ENCODE measurements at regions not wholly inside any gene's neighbourhood (a gene's known extent, or its start where the extent isn't known, plus 50 kb on each side); places are given as distances from the start of the nearest gene placed in this dataset.

- Histone ChIP-seq H3K9me3 (no peaks in the 10 kb centered on the region), H3K79me2 (ENCODE audit: insufficient read depth) (no peaks in the 10 kb centered on the region), H3F3A (replicated peaks; ENCODE audit: insufficient read depth) (no peaks in the 10 kb centered on the region), H3K9me2 (no peaks in the 10 kb centered on the region), H3K4me3 (ENCODE audit: low read depth in 2 of 2, low read length in 1 of 2) (no peak overlapping the region), H3K27me3 (ENCODE audit: insufficient read depth) (no peaks in the 10 kb centered on the region), H4K20me1 (ENCODE audit: insufficient read depth) (no peaks in the 10 kb centered on the region), H3K4me2 (no peak overlapping the region), H2AFZ (ENCODE audit: low read depth) (no peak overlapping the region), H3K27ac (ENCODE audit: low read depth in 2 of 2, low read length in 1 of 2) (no peak overlapping the region), H3K36me3 (replicated peaks in 1 of 2; ENCODE audit: control insufficient read depth in 1 of 2, insufficient read depth in 2 of 2, low read length in 1 of 2) (no peaks in the 10 kb centered on the region), H3K9ac (no peak overlapping the region), H3K4me1 (ENCODE audit: control insufficient read depth in 1 of 2, insufficient read depth in 2 of 2, low read depth in 1 of 2, low read length in 1 of 2) (no peaks in the 10 kb centered on the region; a peak in 1 of 4 replicates)
- TF ChIP-seq FOXM1 (IDR thresholded peaks at IDR 0.05; ENCODE audit: low read depth) (no peak), RFX5 (IDR thresholded peaks at IDR 0.05; ENCODE audit: low read length) (no peak), PBX3 (IDR thresholded peaks at IDR 0.05) (no peak), FOXJ3 (CRISPR knock-in tag; IDR thresholded peaks at IDR 0.05) (no peak), POLR2AphosphoS5 (IDR thresholded peaks at IDR 0.05; ENCODE audit: low read depth, low read length) (no peak), JUND (IDR thresholded peaks at IDR 0.05) (no peak), MAX (IDR thresholded peaks at IDR 0.05; ENCODE audit: low read depth) (no peak), USF1 (IDR thresholded peaks at IDR 0.05; ENCODE audit: borderline replicate concordance, low read depth) (no peak), GABPA (IDR thresholded peaks at IDR 0.05; ENCODE audit: low read depth) (no peak), TAF1 (IDR thresholded peaks at IDR 0.05; ENCODE audit: borderline replicate concordance, low read depth, low read length) (no peak), TCF12 (IDR thresholded peaks at IDR 0.05) (no peak), CHD2 (IDR thresholded peaks at IDR 0.05; ENCODE audit: low read length, partially characterized antibody) (no peak), YY1 (IDR thresholded peaks at IDR 0.05; ENCODE audit: low read depth) (no peak), ELF1 (IDR thresholded peaks at IDR 0.05) (no peak), REST (IDR thresholded peaks at IDR 0.05; ENCODE audit: low read depth, low read length) (no peak), TEAD4 (IDR thresholded peaks at IDR 0.05; ENCODE audit: borderline replicate concordance, insufficient read depth) (no peak), EP300 (IDR thresholded peaks at IDR 0.05; ENCODE audit: borderline replicate concordance in 1 of 2, low read depth in 1 of 2, low read length in 1 of 2) (no peak), RAD21 (IDR thresholded peaks at IDR 0.05; ENCODE audit: low read length) (no peak), CTCF (IDR thresholded peaks at IDR 0.05) (no peak), SIN3A (IDR thresholded peaks at IDR 0.05; ENCODE audit: borderline replicate concordance, low read depth, low read length) (no peak)
- WGBS (ENCODE audit: low lambda C conversion rate) = 88% methylated on average over 4 of the region's 4 CpGs
- no peak for DNase-seq
- CTCF ChIA-PET = interaction anchor here (1.9 kb wide), 1 partner anchor 10 kb away, joined by 4 read pairs; no protein-coding TSS in a partner anchor
- POLR2A ChIA-PET = no interaction called here
These were observed 869.7 kb downstream of the OTOL1 start for GRCh38 chr3:162366166-162366766.
